HCT116 (cell line): ENCODE measurements at regions not wholly inside any gene's neighbourhood (a gene's known extent, or its start where the extent isn't known, plus 50 kb on each side); places are given as distances from the start of the nearest gene placed in this dataset.

Experiments used
- ATAC-seq: fragments of 200-7000 bp; cut with Tn5 transposase; 2 replicates; pipeline ENCODE4 v1.9.1; 2020; ENCODE audit warnings: mild to moderate bottlenecking, moderate library complexity
- BruUV-seq: library from RNA; stranded (reverse); fragments of 400-500 nt; replicated peaks from 2 replicates; lab custom pipeline; 2021; lab: Mats Ljungman, UMichigan
- CTCF ChIA-PET: fragments of 300-600 bp; sonication (Branson Sonifier 250); formaldehyde crosslinking; loops from one replicate; lab custom pipeline; 2021; ENCODE audit warnings: antibody characterized with exemption; lab: Charles Lee
- POLR2A ChIA-PET: fragments of 300-600, 350-600 bp; sonication (Branson Sonifier 250); formaldehyde crosslinking; loops from one replicate; lab custom pipeline; 2021; ENCODE audit warnings: antibody characterized with exemption; lab: Charles Lee
- RAD21 ChIA-PET, 2 experiments: fragments of 300-600 bp; sonication (Branson Sonifier 250); formaldehyde crosslinking; loops; one replicate each; lab custom pipeline; 2023; ENCODE audit warnings: low total read pairs in 2 of 2; ENCODE audit not compliant: uncharacterized antibody in 2 of 2, unreplicated experiment in 2 of 2, low non-redundant PET in 1 of 2; lab: Charles Lee
- DNase-seq: peaks from one replicate; pipeline ENCODE4 v3.0.0-alpha.2; 2010; ENCODE audit warnings: low read depth, low spot score
- H2AFZ ChIP-seq: fragments of 200-600 bp; shearing (Covaris generic), sonication (generic); 2 replicates; pipeline ENCODE4 v1.6.1; 2017; ENCODE audit warnings: low read depth, mixed run types, mixed read lengths, antibody characterized with exemption, low read length; ENCODE audit not compliant: poor library complexity, severe bottlenecking
- H3K27ac ChIP-seq: 2 replicates; pipeline ENCODE4 v1.5.1; 2012; ENCODE audit warnings: low read depth, low read length
- H3K27me3 ChIP-seq: fragments of 200-600 bp; sonication (generic); 2 replicates; pipeline ENCODE4 v1.6.1; 2016; ENCODE audit warnings: mixed run types, low read length, mixed read lengths; ENCODE audit not compliant: insufficient read depth
- H3K36me3 ChIP-seq, 2 experiments: fragments of 200-500 bp in 1 of 2; fragments of 200-600 bp in 1 of 2; sonication (Bioruptor generic) in 1 of 2; sonication (generic) in 1 of 2; 2 replicates each; pipeline versions ENCODE4 v1.5.1 to v1.6.1; 2014 to 2016; ENCODE audit warnings: low read length in 2 of 2, inconsistent platforms in 1 of 2, mixed read lengths in 1 of 2, mixed run types in 1 of 2; ENCODE audit not compliant: insufficient read depth in 2 of 2, control insufficient read depth in 1 of 2
- H3K4me1 ChIP-seq, 2 experiments: fragments of 200-600 bp in 1 of 2; sonication (generic) in 1 of 2; 2 replicates each; pipeline versions ENCODE4 v1.5.1 to v1.6.1; 2012 to 2017; ENCODE audit warnings: low read length in 2 of 2, inconsistent platforms in 1 of 2, mild to moderate bottlenecking in 1 of 2, mixed read lengths in 1 of 2, mixed run types in 1 of 2, moderate library complexity in 1 of 2; ENCODE audit not compliant: insufficient read depth in 2 of 2, control insufficient read depth in 1 of 2
- H3K4me2 ChIP-seq: fragments of 200-600 bp; sonication (generic); 2 replicates; pipeline ENCODE4 v1.6.1; 2017; ENCODE audit warnings: mixed run types, low read length, mixed read lengths
- H3K4me3 ChIP-seq, 2 experiments: fragments of 200-600 bp in 1 of 2; sonication (generic) in 1 of 2; replicated peaks in 1 of 2; 2 replicates each; pipeline ENCODE4 v1.5.1; 2011 to 2016; ENCODE audit warnings: low read length in 2 of 2, control low read depth in 1 of 2, low read depth in 1 of 2, mild to moderate bottlenecking in 1 of 2, mixed read lengths in 1 of 2, mixed run types in 1 of 2
- H3K79me2 ChIP-seq: fragments of 200-600 bp; sonication (generic); 2 replicates; pipeline ENCODE4 v1.6.1; 2017; ENCODE audit warnings: mild to moderate bottlenecking, mixed run types, low read length, moderate library complexity, mixed read lengths; ENCODE audit not compliant: insufficient read depth
- H3K9ac ChIP-seq: fragments of 200-600 bp; sonication (generic); 2 replicates; pipeline ENCODE4 v1.6.1; 2016; ENCODE audit warnings: low read length, mixed read lengths
- H3K9me2 ChIP-seq: fragments of 200-600 bp; sonication (generic), shearing (Covaris generic); 2 replicates; pipeline ENCODE4 v1.6.1; 2017; ENCODE audit warnings: mixed run types, mild to moderate bottlenecking, moderate library complexity; ENCODE audit not compliant: insufficient read depth
- H3K9me3 ChIP-seq, 2 experiments: fragments of 200-500 bp in 1 of 2; fragments of 200-600 bp in 1 of 2; sonication (Bioruptor generic) in 1 of 2; sonication (generic) in 1 of 2; 2 replicates each; pipeline ENCODE4 v1.6.1; 2014 to 2017; ENCODE audit warnings: low read length in 2 of 2, mixed read lengths in 2 of 2, inconsistent platforms in 1 of 2, low read depth in 1 of 2, mild to moderate bottlenecking in 1 of 2, mixed run types in 1 of 2, moderate library complexity in 1 of 2; ENCODE audit not compliant: control insufficient read depth in 1 of 2, insufficient read depth in 1 of 2
- H4K20me1 ChIP-seq: fragments of 200-600 bp; sonication (generic), shearing (Covaris generic); 2 replicates; pipeline ENCODE4 v1.6.1; 2017; ENCODE audit warnings: mixed run types, mild to moderate bottlenecking, moderate library complexity; ENCODE audit not compliant: insufficient read depth
- CBX3 ChIP-seq: IDR thresholded peaks from 2 replicates; pipeline ENCODE4 v1.6.1; 2012; ENCODE audit warnings: low read depth
- CEBPB ChIP-seq: IDR thresholded peaks from 2 replicates; pipeline ENCODE4 v1.6.1; 2012; ENCODE audit warnings: low read depth
- ELF1 ChIP-seq: IDR thresholded peaks from 2 replicates; pipeline ENCODE4 v1.6.1; 2012; ENCODE audit warnings: low read depth, borderline replicate concordance
- EZH2 ChIP-seq: fragments of 200-600 bp; sonication (generic); IDR thresholded peaks from 2 replicates; pipeline ENCODE4 v1.6.1; 2017; ENCODE audit warnings: antibody characterized with exemption, mixed run types
- FOSL1 ChIP-seq: IDR thresholded peaks from 2 replicates; pipeline ENCODE4 v1.6.1; 2012; ENCODE audit warnings: low read depth
- MAX ChIP-seq: IDR thresholded peaks from 2 replicates; pipeline ENCODE4 v1.6.1; 2012
- POLR2A ChIP-seq: IDR thresholded peaks from 2 replicates; pipeline ENCODE4 v1.7.0; 2011; ENCODE audit warnings: borderline replicate concordance; ENCODE audit not compliant: insufficient read depth, insufficient read length; ENCODE audit errors: extremely low read depth
- SRF ChIP-seq: IDR thresholded peaks from 2 replicates; pipeline ENCODE4 v1.6.1; 2012; ENCODE audit warnings: low read depth
- ZFX ChIP-seq: fragments of 450-650 bp; IDR thresholded peaks from 2 replicates; pipeline ENCODE4 v1.6.1; 2017
- ZNF274 ChIP-seq: fragments of 200-500 bp; sonication (Bioruptor generic); IDR thresholded peaks from 2 replicates; pipeline ENCODE4 v1.6.1; 2014; ENCODE audit warnings: mild to moderate bottlenecking, low read depth, low read length, inconsistent platforms
- intact Hi-C: fragments of 100-400 bp; cut with micrococcal nuclease; formaldehyde crosslinking; loops from 2 replicates; pipeline ENCODE4 v1.10.0; 2022
- TF ChIP-seq, protein P1 (sequence below), 3 experiments: fragments of 200-600 bp in 1 of 3; sonication (generic) in 1 of 3; IDR thresholded peaks in 2 of 3; conservative IDR thresholded peaks in 1 of 3; 2 replicates each; pipeline ENCODE4 v1.5.1; 2012 to 2017; ENCODE audit warnings: low read depth in 2 of 3, low read length in 2 of 3, antibody characterized with exemption in 1 of 3, borderline replicate concordance in 1 of 3, control low read depth in 1 of 3, mild to moderate bottlenecking in 1 of 3, mixed read lengths in 1 of 3, mixed run types in 1 of 3, moderate library complexity in 1 of 3; ENCODE audit not compliant: insufficient read depth in 1 of 3

GRCh38 chr13:29948791-29949190, 98.4 kb upstream of the UBL3 start:
- no peaks in the 10 kb centered on the region; the same call in 1 of the 2 replicates for H3K27me3 ChIP-seq
- intact Hi-C loops, result no loop called here
- no peak overlapping the region for H3K9ac ChIP-seq
- no TSS peak for BruUV-seq
- ChIA-PET CTCF (no interaction called here), RAD21 (no interaction called here), POLR2A (no interaction called here)
- no peak overlapping the region for H3K27ac ChIP-seq
- no peak overlapping the region for H2AFZ ChIP-seq
- DNase-seq (no peak), ATAC-seq (no peak)
- H3K9me2 ChIP-seq, result no peaks in the 10 kb centered on the region
- no peaks in the 10 kb centered on the region for H3K79me2 ChIP-seq
- no peaks in the 10 kb centered on the region for H3K9me3 ChIP-seq
- no peak overlapping the region for H3K4me3 ChIP-seq
- TF ChIP-seq CBX3, result no peak
- no peak for TF ChIP-seq EZH2
- no peak for TF ChIP-seq SRF
- TF ChIP-seq POLR2A, result no peak
- no peak overlapping the region for H3K4me2 ChIP-seq
- H3K36me3 ChIP-seq, result no peaks in the 10 kb centered on the region
- H3K4me1 ChIP-seq, result no peaks in the 10 kb centered on the region
- no peaks in the 10 kb centered on the region for H4K20me1 ChIP-seq

DNA sequence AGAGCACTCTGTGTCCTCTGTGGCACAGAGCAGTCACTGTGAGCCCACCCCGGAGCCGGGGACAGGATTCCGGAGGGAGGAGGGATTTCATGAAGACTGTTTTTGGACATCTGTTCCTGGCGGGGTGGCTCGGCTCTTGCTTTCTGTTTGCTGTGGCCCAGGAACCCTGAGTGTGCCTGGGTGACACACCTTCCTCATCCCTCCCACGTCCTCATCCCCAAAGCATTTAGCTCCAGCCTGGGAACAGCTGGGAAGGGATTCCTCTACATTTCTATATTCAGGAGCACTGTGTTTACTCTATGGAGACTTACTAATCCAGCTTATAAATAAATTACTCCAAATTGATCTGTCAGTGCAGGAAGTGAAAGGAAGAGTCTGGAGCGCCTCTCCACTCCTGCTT, 97.8 kb upstream of the UBL3 start:
- H3K9me3 ChIP-seq, result no peaks in the 10 kb centered on the region
- H3K9me2 ChIP-seq, result no peaks in the 10 kb centered on the region
- intact Hi-C loops, result no loop called here
- no peak for TF ChIP-seq FOSL1
- TF ChIP-seq, protein P1, sequence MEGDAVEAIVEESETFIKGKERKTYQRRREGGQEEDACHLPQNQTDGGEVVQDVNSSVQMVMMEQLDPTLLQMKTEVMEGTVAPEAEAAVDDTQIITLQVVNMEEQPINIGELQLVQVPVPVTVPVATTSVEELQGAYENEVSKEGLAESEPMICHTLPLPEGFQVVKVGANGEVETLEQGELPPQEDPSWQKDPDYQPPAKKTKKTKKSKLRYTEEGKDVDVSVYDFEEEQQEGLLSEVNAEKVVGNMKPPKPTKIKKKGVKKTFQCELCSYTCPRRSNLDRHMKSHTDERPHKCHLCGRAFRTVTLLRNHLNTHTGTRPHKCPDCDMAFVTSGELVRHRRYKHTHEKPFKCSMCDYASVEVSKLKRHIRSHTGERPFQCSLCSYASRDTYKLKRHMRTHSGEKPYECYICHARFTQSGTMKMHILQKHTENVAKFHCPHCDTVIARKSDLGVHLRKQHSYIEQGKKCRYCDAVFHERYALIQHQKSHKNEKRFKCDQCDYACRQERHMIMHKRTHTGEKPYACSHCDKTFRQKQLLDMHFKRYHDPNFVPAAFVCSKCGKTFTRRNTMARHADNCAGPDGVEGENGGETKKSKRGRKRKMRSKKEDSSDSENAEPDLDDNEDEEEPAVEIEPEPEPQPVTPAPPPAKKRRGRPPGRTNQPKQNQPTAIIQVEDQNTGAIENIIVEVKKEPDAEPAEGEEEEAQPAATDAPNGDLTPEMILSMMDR (IDR thresholded peaks at IDR 0.05 in 2 of 3, conservative IDR thresholded peaks at IDR 0.05 in 1 of 3; ENCODE audit: borderline replicate concordance in 1 of 3, insufficient read depth in 1 of 3, low read depth in 2 of 3, low read length in 2 of 3), result no peak
- no peak for TF ChIP-seq ELF1
- TF ChIP-seq MAX, result no peak
- no peak for TF ChIP-seq ZFX
- no peak for TF ChIP-seq CEBPB
- no peak for TF ChIP-seq ZNF274
- H3K4me1 ChIP-seq, result no peaks in the 10 kb centered on the region
- no peak overlapping the region for H2AFZ ChIP-seq
- no peaks in the 10 kb centered on the region; the same call in 1 of the 2 replicates for H3K27me3 ChIP-seq
- H3K4me2 ChIP-seq, result no peak overlapping the region
- ChIA-PET CTCF (no interaction called here), POLR2A (no interaction called here), RAD21 (no interaction called here)
- no peak overlapping the region for H3K27ac ChIP-seq
- no peak overlapping the region for H3K4me3 ChIP-seq
- ATAC-seq (no peak), DNase-seq (no peak)
- no peaks in the 10 kb centered on the region for H3K36me3 ChIP-seq
- no TSS peak for BruUV-seq
- H3K79me2 ChIP-seq, result no peaks in the 10 kb centered on the region
- H3K9ac ChIP-seq, result no peak overlapping the region
- no peaks in the 10 kb centered on the region for H4K20me1 ChIP-seq
